ENCODE measurements at regions not wholly inside any gene's neighbourhood (a gene's known extent, or its start where the extent isn't known, plus 50 kb on each side); places are given as distances from the start of the nearest gene placed in this dataset.

DNA sequence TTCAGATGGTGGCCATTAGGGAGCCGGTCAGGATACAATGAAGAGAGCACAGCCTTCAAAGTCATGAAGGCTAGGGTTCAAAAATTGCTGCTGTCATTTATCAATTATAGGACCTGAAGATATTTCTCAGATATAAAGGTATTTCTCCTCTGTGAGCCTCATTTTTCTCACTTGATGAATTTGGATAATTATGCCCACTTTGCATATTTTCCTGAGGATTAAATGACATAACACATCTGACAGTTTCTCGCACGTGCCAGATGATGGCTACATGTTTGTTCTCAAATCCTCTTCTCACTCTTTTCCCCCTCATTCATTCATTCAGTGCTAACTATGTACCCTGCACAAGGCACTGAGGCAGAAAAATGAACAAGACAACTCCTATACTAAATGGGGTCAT, 391.6 kb downstream of the INHBA start:
- TF ChIP-seq, protein P1, sequence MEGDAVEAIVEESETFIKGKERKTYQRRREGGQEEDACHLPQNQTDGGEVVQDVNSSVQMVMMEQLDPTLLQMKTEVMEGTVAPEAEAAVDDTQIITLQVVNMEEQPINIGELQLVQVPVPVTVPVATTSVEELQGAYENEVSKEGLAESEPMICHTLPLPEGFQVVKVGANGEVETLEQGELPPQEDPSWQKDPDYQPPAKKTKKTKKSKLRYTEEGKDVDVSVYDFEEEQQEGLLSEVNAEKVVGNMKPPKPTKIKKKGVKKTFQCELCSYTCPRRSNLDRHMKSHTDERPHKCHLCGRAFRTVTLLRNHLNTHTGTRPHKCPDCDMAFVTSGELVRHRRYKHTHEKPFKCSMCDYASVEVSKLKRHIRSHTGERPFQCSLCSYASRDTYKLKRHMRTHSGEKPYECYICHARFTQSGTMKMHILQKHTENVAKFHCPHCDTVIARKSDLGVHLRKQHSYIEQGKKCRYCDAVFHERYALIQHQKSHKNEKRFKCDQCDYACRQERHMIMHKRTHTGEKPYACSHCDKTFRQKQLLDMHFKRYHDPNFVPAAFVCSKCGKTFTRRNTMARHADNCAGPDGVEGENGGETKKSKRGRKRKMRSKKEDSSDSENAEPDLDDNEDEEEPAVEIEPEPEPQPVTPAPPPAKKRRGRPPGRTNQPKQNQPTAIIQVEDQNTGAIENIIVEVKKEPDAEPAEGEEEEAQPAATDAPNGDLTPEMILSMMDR (IDR thresholded peaks at IDR 0.05) = no peak
- no peak for TF ChIP-seq EZH2 (IDR thresholded peaks at IDR 0.05; ENCODE audit: borderline replicate concordance, insufficient read depth, low read depth, low read length, poor library complexity, severe bottlenecking)
